Keratinocyte (primary cell): ENCODE measurements at regions not wholly inside any gene's neighbourhood (a gene's known extent, or its start where the extent isn't known, plus 50 kb on each side); places are given as distances from the start of the nearest gene placed in this dataset.

Experiments used
- DNase-seq: peaks from one replicate; pipeline ENCODE4 v3.0.0-alpha.2; 2011; ENCODE audit warnings: low read depth, missing footprints, low spot score
- FAIRE-seq: peaks from 2 replicates; lab custom pipeline; 2011; peaks lifted over from hg19 to GRCh38; lab: Jason Lieb, UNC
- H2AFZ ChIP-seq: 2 replicates; pipeline ENCODE4 v1.6.0; 2012; ENCODE audit warnings: low read length, control low read depth, inconsistent platforms; ENCODE audit not compliant: control insufficient read depth
- H3K27ac ChIP-seq: 2 replicates; pipeline ENCODE4 v1.5.1; 2011; ENCODE audit warnings: low read length; ENCODE audit not compliant: control insufficient read depth, insufficient read depth
- H3K27me3 ChIP-seq: 3 replicates; pipeline ENCODE4 v1.6.0; 2011; ENCODE audit warnings: low read length; ENCODE audit not compliant: control insufficient read depth, insufficient read depth; ENCODE audit errors: extremely low read depth
- H3K36me3 ChIP-seq, 2 experiments: 2 replicates in 1 of 2; 3 replicates in 1 of 2; pipeline ENCODE4 v1.5.1; 2011; ENCODE audit warnings: low read length in 2 of 2, mild to moderate bottlenecking in 1 of 2; ENCODE audit not compliant: control insufficient read depth in 2 of 2, insufficient read depth in 2 of 2; ENCODE audit errors: extremely low read depth in 1 of 2
- H3K4me1 ChIP-seq: 3 replicates; pipeline ENCODE4 v1.5.1; 2011; ENCODE audit warnings: low read length; ENCODE audit not compliant: control insufficient read depth, insufficient read depth; ENCODE audit errors: extremely low read depth
- H3K4me2 ChIP-seq: 3 replicates; pipeline ENCODE4 v1.6.0; 2011; ENCODE audit warnings: low read depth, low read length; ENCODE audit not compliant: control insufficient read depth, insufficient read depth; ENCODE audit errors: extremely low read depth
- H3K4me3 ChIP-seq, 3 experiments: fragments of 200-600 bp in 1 of 3; sonication (generic) in 1 of 3; 2 replicates in 2 of 3; 3 replicates in 1 of 3; pipeline ENCODE4 v1.5.1; 2011 to 2016; ENCODE audit warnings: low read length in 3 of 3, mild to moderate bottlenecking in 3 of 3, control low read depth in 2 of 3, inconsistent platforms in 1 of 3, low read depth in 1 of 3, mixed read lengths in 1 of 3, mixed run types in 1 of 3, moderate library complexity in 1 of 3; ENCODE audit not compliant: control insufficient read depth in 2 of 3, insufficient read depth in 2 of 3; ENCODE audit errors: extremely low read depth in 1 of 3
- H3K79me2 ChIP-seq: 2 replicates; pipeline ENCODE4 v1.6.0; 2012; ENCODE audit warnings: low read length; ENCODE audit not compliant: control insufficient read depth, insufficient read depth
- H3K9ac ChIP-seq: 3 replicates; pipeline ENCODE4 v1.6.0; 2011; ENCODE audit warnings: low read length; ENCODE audit not compliant: control insufficient read depth, insufficient read depth; ENCODE audit errors: extremely low read depth
- H3K9me1 ChIP-seq: 3 replicates; pipeline ENCODE4 v1.6.0; 2011; ENCODE audit warnings: low read length; ENCODE audit not compliant: control insufficient read depth, insufficient read depth; ENCODE audit errors: extremely low read depth
- H3K9me3 ChIP-seq: 2 replicates; pipeline ENCODE4 v1.5.1; 2012; ENCODE audit warnings: low read depth, low read length; ENCODE audit not compliant: control insufficient read depth
- H4K20me1 ChIP-seq: 3 replicates; pipeline ENCODE4 v1.6.0; 2011; ENCODE audit warnings: low read length; ENCODE audit not compliant: control insufficient read depth, insufficient read depth; ENCODE audit errors: extremely low read depth
- EZH2 ChIP-seq: IDR thresholded peaks from one replicate; pipeline ENCODE4 v1.6.1; 2012; ENCODE audit warnings: inconsistent platforms, mild to moderate bottlenecking, low read length, moderate library complexity
- dilution Hi-C: fragments of 300-500 bp; cut with MboI; formaldehyde crosslinking; loops from one replicate; pipeline ENCODE4 v1.7.0; 2020; ENCODE audit warnings: low sequenced_read_pairs; ENCODE audit not compliant: extremely low pct_ligation_motif_present
- TF ChIP-seq, protein P1 (sequence below), 3 experiments: IDR thresholded peaks in 1 of 3; conservative IDR thresholded peaks in 1 of 3; optimal IDR thresholded peaks in 1 of 3; 2 replicates in 2 of 3; 3 replicates in 1 of 3; pipeline versions ENCODE3 to v1.5.1; 2011; ENCODE audit warnings: low read length in 3 of 3, mild to moderate bottlenecking in 3 of 3, moderate library complexity in 2 of 3, control low read depth in 1 of 3, inconsistent platforms in 1 of 3; ENCODE audit not compliant: insufficient read depth in 2 of 3; ENCODE audit errors: extremely low read depth in 1 of 3

DNA sequence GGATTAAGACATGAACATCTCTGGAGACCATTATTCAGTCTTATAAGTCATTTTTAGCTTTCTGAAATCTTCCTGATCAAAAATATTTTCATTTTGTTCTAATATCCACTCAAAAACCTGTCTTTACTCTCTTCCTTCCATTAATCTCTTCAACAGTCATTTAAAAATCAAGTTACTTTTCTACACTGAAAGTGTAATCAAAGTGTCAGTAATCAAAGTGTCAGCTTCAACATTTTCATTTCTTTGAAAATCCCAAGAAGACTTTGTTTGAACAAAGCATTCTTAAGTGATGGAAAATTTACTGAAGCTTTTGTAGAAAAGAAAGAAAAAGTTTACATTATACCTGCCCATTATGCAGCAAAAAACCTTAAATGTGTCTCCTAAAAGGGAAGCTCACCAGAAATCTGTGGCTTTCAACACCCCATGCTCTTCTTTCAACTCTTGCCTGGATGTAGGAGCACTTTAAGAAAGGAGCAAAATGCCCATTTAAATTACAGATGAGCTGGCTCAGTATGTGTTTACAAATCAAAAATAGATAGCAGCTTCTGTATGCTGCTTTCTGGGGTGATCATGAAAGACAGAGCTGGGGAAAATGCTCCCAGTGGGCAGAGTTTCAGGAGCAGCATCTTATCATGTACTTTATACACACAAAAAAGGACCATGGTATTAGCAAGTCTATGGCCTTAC, 260.8 kb upstream of the NCAM2 start:
- Histone ChIP-seq H3K27me3 (no peaks in the 10 kb centered on the region), H4K20me1 (no peaks in the 10 kb centered on the region), H3K36me3 (no peaks in the 10 kb centered on the region), H3K27ac (no peak overlapping the region), H3K4me2 (no peak overlapping the region), H3K9me3 (no peaks in the 10 kb centered on the region), H3K79me2 (no peaks in the 10 kb centered on the region), H3K4me1 (no peaks in the 10 kb centered on the region), H3K4me3 (no peak overlapping the region), H2AFZ (no peak overlapping the region), H3K9ac (no peak overlapping the region), H3K9me1 (no peaks in the 10 kb centered on the region)
- dilution Hi-C loops, result no loop called here
- FAIRE-seq, result no peak
- no peak for DNase-seq
- TF ChIP-seq EZH2, result no peak
- TF ChIP-seq, protein P1, sequence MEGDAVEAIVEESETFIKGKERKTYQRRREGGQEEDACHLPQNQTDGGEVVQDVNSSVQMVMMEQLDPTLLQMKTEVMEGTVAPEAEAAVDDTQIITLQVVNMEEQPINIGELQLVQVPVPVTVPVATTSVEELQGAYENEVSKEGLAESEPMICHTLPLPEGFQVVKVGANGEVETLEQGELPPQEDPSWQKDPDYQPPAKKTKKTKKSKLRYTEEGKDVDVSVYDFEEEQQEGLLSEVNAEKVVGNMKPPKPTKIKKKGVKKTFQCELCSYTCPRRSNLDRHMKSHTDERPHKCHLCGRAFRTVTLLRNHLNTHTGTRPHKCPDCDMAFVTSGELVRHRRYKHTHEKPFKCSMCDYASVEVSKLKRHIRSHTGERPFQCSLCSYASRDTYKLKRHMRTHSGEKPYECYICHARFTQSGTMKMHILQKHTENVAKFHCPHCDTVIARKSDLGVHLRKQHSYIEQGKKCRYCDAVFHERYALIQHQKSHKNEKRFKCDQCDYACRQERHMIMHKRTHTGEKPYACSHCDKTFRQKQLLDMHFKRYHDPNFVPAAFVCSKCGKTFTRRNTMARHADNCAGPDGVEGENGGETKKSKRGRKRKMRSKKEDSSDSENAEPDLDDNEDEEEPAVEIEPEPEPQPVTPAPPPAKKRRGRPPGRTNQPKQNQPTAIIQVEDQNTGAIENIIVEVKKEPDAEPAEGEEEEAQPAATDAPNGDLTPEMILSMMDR (optimal IDR thresholded peaks at IDR 0.05 in 1 of 3, IDR thresholded peaks at IDR 0.05 in 1 of 3, conservative IDR thresholded peaks at IDR 0.05 in 1 of 3; ENCODE audit: extremely low read depth in 1 of 3, insufficient read depth in 2 of 3, low read length in 3 of 3), result no peak

DNA sequence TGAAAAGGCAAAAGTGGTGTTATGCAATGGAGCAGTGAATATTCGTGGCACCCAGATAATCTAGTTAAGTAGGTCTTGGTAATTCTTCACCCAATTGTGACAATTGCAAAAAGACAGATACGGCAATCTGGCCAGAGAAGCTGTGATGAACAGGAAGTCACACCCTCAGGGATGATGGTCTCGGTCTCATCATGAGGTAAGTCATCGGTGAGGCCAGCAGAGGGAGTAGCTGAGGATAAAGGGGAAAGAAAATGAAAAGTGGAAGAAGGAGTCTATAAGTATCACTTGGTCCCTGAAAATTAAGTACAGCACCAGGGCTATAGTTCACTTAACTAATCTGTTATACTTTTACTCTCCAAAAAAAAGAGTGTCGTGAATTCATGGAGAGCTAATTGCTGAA, 258.8 kb upstream of the NCAM2 start:
- no peaks in the 10 kb centered on the region for H3K9me3 ChIP-seq
- dilution Hi-C loops, result no loop called here
- TF ChIP-seq, protein P1 (optimal IDR thresholded peaks at IDR 0.05 in 1 of 3, IDR thresholded peaks at IDR 0.05 in 1 of 3, conservative IDR thresholded peaks at IDR 0.05 in 1 of 3; ENCODE audit: extremely low read depth in 1 of 3, insufficient read depth in 2 of 3, low read length in 3 of 3), result no peak
- no peak for TF ChIP-seq EZH2

More for the DNA sequence above, 258.8 kb upstream of the NCAM2 start:
- H3K36me3 ChIP-seq, result no peaks in the 10 kb centered on the region
- no peak overlapping the region for H2AFZ ChIP-seq
- no peaks in the 10 kb centered on the region for H3K4me1 ChIP-seq
- H3K9me1 ChIP-seq, result no peaks in the 10 kb centered on the region
- DNase-seq (no peak), FAIRE-seq (no peak)
- H3K4me2 ChIP-seq, result no peak overlapping the region
- no peaks in the 10 kb centered on the region for H3K79me2 ChIP-seq
- no peak overlapping the region for H3K4me3 ChIP-seq
- H3K9ac ChIP-seq, result no peak overlapping the region
- H3K27ac ChIP-seq, result no peak overlapping the region
- no peaks in the 10 kb centered on the region for H4K20me1 ChIP-seq
- no peaks in the 10 kb centered on the region for H3K27me3 ChIP-seq
